NCI-H524 (cell line): ENCODE measurements at regions not wholly inside any gene's neighbourhood (a gene's known extent, or its start where the extent isn't known, plus 50 kb on each side); places are given as distances from the start of the nearest gene placed in this dataset.
"Not testable (repeated sequence)": the region's sequence is repeated elsewhere in the genome, so short reads cannot be mapped to it uniquely, and the experiment has no call there.

Experiments used
- DNase-seq, 2 experiments: peaks; one replicate each; lab custom pipeline; 2025; lab: John Stamatoyannopoulos, UW

DNA sequence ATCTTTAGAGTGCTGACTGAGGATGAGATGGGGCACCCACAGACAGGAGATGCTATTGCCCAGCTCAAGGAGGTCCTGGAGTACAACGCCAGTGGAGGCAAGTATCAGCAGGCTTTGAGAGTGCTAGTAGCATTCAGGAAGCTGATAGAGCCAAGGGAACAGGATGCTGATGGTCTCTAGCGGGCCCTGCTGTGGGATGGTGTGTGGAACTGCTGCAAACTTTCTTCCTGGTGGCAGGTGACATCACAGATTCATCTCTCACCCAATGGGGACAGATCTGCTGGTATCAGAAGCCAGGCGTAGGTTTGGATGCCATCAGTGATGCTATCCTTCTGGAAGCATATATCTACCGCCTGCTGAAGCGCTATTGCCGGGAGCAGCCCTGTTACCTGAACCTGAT lies 609.8 kb upstream of the NCAM2 start:
- DNase-seq: no peak

DNA sequence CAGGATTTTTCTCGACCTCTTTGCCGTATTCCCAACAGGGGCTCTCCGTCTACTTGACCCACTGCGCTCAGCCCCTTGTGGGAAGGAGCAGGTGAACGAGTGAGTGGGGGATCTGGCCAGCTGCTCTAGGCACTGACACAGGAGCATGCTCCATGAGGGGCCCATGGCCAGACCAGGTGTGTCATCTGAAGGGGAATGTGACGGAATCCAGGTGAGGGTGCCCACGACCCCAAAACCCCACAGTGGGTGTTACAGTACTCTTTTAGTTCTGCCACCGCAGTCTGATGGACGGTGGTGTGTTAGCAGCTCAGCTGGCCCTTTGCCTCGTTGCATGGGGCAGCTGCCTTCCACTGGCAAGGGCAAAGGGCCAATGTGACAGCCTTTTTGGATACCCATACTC lies 601.4 kb upstream of the NCAM2 start:
- no peak for DNase-seq

DNA sequence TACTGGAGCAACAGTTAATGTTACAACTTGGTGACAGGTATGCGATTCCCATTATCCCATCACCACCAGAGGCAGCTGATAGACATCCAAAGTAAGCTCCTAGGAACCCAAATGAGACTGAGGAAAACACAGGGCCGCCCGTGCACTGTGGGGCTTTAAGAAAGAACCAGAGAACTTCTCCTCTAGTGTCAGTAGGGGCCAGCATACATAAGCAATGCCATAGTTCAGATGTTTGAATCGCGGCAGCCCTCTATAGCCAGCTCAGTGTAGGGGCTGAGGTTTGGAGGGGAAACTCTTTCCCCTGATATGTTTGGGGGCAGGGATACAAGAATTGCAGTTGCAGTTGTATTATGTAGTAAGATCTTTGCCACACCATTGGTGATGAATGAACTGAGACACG lies 593.3 kb upstream of the NCAM2 start:
- DNase-seq: no peak

DNA sequence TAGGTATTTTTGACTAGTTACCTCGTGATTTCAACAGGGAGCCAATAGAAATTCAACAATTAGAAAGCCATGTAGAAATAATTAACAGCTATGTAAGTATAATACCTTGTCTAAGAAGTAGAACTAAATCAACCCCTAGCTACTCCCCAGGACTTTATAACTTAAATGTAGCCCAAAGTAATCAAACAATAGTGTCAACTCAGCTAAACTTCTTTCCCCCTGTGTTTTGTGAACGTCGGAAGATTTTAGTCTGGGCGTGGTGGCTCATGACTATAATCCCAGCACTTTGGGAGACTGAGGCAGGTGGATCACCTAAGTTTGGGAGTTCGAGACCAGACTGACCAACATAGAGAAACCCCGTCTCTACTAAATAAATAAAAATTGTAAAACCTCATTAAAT lies 579.9 kb upstream of the NCAM2 start:
- DNase-seq: no peak

DNA sequence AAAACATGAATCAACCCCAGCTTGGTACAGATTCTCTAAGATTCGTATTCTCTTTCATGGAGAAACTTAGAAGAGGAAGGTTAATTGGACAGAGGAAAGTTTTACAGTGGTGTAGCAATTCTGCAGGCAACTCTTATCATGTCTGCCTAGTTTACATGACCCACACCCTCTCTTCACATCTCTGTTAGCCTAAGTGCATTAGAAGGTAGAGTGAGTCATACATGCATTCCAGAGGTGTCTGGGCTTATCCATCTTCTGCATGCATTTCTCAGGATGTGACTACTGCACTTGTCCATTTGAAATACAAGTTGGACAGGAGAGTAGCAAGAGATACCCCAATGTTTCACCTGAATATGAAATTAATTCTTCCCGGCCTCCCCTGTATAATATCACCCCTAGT lies 578.4 kb upstream of the NCAM2 start:
- DNase-seq: no peak

DNA sequence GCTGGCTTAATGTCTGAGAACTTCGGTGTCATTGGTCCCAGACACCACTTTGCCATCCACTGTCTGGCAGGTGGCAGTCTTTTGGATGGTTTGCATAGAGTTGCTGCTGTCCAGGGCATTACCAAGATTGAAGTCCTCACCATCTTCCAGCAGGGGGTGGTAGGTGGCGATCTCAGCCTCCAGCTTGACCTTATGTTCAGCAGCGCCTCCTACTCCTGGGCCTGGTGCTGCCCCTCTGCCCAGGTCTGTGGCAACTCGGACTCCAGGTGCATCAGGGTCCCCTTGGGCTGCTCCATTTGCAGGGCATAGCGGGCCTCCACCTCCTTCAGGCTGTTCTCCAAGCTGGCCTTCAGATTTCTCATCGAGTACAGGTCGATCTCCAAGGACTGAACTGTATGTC lies 573.3 kb upstream of the NCAM2 start:
- DNase-seq: no peak

DNA sequence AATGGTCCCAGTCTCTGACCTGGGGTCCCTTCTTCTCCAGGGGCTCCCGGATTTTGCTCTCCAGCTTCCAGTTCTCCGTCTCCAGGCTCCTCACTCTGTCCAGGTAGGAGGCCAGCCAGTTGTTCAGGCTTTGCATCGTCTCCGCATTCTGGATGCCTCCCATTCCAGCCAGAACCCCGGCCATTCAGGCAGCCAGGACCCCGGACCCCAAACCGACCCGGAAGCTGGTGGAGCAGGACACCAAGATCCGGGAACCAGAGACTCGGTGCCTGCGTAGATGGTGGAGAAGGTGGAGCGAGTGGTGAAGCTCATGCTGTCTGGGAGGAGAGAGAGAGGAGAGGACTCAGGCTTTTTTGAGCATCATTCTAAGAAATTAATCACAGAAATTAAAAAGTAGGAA lies 572.4 kb upstream of the NCAM2 start:
- DNase-seq: no peak

DNA sequence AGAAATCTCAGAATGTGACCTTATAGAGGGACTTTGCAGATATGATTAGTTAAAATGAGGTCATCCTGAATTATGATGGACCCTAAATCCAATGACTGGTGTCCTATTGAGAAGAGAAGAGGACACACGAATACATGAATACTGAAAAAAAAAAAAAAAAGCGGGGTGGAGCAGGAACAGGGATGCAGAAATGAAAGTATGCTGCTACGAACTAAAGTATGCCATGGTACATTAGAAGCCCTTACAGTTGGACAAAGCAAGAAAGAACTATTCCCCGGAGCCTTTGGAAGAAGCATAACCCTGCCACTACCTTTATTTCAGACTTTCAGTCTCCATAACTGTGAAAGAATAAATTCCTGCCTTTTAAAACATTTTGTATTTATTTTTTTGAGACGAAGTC lies 557.9 kb upstream of the NCAM2 start:
- no peak for DNase-seq

DNA sequence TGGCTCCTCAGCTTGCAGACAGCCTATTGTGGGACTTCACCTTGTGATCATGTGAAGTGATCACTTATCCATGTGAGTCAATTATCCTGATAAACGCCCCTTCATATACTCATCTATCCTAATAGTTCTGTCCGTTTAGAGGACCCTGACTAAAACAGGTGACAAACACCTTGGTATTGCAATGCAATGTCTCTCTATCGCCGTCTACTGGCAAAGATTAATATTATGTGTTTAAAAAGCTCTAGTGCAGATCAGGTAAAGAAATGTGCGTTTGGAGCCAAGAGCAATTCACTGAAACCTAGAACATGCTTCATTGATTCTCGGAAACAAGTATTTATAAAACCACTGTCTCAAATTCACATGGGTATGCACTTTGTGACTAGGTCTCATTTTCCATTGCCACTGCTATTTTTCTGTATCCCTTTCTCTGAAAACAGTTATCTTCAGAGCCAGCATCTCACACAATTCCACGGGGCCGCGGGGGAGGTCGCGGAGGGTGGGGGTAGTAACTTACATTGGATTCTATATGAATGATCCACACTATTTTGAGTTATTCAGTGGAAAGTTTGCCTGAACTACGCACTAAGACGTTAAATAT lies 554.6 kb upstream of the NCAM2 start:
- DNase-seq: peak in 1 of 2 experiments; percentile 58

DNA sequence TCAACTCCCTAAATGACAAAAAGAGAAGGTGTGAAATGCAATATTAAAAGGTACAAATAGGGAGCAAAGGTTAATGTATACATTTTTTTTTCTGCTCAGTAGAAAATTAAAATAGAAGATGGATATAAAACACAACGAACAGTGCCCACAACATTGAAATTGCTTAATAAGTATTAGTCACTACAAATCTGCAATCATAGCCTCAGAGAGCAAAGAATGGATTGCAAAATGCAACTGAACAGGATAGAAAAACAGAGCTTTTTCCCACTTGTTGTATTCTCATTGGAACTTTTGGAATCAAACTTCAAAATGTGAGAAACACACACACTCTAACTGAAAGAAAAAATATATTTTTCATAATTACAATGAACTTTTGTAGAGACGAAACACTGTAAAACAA lies 552.2 kb upstream of the NCAM2 start:
- DNase-seq: no peak

DNA sequence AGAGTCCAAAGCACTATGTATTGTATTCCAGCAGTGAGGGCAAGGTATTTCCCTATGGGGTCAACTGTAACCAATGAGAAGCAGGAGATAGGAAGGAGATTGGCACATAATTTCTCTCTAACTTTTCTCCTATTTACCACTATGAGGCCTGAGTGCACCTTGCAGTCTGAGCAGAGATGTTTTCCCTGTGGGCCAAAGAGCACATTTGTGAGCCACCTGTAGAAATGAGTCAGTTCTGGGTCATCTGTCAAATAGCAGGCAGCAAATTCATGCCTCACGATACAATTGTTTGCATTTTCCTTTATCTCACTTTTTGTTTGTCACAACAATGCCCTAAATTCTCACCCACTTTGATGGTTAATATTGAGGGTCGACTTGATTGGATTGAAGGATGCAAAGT lies 547.2 kb upstream of the NCAM2 start:
- DNase-seq: no peak

DNA sequence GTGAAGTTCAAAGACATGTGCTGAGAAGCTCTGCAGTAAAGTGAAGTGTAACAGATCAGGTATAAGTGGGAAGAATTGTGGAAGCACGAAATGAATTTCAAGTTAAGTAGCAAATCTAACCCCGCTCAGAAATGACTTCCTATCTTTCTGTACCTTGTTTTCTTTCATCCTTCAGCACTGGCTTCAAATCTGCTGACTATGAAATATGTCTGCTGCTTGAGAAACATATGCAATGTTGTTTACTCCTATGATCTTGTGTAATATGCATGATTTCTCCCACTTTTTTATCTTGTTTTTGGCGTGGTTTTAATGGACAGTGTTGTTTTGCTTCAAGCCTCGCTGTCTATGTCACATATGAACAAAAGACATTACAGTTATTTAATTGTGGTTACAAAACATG lies 545.3 kb upstream of the NCAM2 start:
- DNase-seq: no peak

DNA sequence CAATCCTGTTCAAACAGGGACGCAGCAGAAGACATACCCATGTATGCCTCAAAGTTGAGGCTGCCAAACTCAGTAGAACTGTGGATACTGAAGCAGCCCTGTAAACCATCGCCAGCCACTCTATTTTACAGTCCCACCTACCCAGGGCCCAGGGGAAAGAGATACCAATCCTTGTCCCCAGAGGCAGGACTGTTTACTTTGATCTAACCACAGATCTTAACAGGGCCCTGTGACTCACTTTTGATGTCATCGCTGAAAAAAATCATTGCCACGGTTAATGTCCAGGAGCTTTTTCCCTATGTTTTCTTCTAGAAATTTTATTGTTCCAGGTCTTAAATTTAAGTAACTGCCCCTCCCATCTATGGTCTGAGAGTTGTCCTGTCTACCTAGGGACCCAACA lies 538.4 kb upstream of the NCAM2 start:
- no peak for DNase-seq

DNA sequence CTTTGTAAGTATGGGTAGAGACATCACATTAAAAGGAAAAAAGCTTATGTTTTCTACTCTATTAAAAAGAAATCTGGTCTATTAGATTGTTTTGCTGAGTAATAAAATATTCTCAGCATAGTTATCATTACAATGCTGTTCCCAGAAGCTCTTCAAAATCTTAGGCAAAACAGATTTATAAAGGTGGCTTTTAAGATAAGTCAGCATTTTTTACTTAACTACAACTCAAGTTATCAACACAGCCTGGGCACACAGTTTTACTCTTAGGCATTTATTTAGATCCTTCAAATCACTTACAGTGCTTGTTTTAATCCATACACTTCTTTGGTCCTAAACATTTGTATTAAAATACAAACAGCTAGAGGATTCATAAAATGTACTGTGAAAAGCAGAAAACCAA lies 534.8 kb upstream of the NCAM2 start:
- no peak for DNase-seq

DNA sequence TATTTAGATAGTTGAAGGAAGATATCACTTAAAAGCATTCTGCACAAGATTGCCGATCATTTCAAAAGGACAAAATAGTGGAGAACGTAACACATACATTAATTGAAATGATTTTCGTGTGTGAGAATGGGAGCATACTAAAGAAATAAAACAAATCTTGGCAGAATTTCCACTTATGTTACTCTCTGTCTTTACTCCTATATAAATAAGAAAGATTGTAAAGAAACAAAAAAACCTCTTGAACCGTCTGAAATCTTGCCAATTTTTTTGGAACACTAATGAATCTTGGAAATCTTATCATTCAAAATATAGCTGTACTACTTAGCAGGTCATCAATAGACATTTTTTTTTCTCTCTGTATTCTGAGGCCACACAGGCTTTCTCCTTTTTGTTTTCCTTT lies 528.8 kb upstream of the NCAM2 start:
- DNase-seq: no peak

DNA sequence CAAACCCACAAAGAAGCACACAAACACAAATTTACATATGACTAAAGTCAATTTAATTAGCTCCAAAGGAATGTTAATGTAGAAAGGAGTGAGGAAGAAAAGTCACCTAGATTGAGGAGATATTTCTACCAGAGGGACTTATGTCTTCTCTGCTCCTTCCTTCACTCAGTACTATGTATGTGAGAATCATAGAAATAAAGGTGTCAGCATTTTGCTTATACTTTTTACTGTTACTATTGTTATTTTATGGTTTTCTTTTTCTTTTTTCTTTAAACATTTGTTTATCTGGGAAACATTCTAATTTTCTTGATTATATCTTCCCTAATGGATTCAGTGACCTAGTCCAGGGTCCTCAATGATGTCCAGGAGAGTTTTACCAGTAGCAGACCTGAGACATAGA lies 511.9 kb upstream of the NCAM2 start:
- DNase-seq: no peak

DNA sequence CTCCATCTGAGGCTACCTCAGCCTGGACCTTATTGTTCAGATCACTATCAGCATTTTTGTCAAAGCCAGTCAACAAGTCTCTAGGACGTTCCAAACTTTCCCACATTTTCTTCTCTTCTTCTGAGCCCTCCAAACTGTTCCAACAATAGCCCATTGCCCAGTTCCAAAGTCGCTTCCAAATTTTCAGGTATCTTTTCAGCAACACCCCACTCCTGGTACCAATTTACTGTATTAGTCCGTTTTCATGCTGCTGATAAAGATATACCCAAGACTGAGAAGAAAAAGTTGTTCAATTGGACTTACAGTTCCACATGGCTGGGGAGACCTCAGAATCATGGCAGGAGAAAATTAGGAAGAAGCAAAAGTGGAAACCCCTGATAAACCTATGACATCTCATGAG lies 495.3 kb upstream of the NCAM2 start:
- not testable (repeated sequence) for DNase-seq

DNA sequence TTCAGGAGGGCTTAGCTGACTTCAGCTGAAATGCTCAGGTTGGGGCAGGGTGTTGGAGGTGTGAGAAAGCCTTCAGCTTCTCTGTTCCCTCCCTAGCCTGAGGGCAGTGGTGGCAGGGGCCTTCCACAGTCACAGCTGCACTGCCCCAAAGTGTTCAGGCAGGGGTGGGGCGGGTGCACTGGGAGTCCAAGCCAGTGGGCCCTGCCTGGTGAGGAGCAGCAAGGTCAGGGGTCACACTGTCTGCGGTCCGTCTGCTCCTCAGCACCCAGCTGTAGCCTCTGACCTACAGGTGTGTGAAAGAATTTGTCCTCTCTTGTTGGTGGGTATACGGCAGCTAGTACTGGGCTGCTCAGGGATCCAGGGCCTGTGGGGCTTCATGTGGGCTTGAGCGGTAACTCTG lies 490.4 kb upstream of the NCAM2 start:
- DNase-seq: no peak

DNA sequence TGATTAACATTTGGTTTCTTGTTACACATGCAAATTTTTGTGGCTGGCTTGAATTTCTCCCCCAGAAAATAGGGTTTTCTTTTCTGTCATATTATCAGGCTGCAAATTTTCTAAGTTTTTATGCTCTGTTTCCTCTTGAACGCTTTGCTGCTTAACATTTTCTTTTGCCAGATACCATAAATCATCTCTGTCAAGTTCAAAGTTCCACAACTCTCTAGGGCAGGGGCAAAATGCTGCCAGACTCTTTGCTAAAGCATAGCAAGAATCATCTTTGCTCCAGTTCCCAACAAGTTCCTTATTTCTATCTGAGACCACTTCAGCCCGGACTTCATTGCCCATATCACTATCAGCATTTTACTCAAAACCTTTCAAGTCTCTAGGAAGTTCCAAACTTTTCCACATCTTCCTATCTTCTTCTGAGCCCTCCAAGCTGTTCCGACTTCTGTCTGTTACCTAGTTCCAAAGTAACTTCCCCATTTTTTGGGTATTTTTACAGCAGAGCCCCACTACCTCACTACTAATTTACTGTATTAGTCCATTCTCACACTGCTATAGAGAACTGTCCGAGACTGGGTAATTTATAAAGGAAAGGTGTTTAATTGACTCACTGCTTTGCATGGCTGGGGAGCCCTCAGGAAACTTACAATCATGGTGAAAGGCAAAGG lies 486.9 kb upstream of the NCAM2 start:
- no peak for DNase-seq

DNA sequence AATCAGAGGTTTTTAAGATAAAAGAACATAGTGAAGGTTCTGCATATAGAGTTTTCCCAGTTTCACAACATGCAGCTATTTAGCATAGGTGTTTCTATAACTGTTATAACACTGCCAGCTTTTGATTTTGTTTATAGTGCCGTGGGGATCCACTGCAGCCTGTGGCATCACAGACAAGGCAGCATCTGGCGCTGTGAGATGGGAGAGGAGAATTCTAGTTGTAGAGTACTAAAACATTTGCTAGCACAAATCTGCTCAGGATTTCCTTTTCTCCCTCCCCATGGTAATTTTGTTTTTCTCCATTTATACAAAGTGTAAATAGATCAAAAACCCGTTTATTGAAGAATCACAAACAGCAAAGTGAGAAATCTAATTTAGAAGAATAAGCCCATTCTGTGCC lies 482.8 kb upstream of the NCAM2 start:
- DNase-seq: no peak

DNA sequence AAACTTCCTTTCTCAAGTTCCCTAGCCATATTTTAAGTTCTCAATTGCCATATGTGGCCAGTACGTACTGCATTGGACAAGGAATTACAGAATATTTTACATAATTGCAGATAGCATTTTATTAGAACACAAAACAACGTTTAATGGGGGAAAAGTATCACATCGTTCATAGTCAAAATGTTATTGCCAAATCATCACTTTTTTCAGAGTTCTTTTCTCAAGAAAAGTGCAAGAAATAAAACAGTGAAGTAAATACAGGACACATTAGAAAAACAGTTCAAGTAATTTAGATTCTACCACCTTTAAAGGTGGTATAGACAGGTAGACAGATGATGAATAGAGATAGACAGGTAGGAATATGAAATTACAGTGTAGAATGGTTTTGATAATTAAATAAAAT lies 479.1 kb upstream of the NCAM2 start:
- DNase-seq: no peak

DNA sequence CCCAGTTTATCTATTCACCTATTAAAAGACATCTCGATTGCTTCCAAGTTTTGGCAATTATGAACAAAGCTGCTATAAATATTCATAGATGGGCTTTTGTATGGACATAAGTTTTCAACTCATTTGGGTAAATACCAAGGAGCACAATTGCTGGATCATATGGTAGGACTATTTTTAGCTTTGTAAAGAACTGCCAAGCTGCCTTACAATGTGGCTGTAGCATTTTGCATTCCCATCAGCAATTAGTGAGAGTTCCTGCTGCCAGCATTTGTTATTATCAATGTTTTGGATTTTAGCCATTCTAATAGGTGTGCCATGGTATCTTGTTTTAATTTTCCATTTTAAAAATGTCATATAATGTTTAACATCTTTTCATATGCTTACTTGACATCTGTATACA lies 475.6 kb upstream of the NCAM2 start:
- no peak for DNase-seq

DNA sequence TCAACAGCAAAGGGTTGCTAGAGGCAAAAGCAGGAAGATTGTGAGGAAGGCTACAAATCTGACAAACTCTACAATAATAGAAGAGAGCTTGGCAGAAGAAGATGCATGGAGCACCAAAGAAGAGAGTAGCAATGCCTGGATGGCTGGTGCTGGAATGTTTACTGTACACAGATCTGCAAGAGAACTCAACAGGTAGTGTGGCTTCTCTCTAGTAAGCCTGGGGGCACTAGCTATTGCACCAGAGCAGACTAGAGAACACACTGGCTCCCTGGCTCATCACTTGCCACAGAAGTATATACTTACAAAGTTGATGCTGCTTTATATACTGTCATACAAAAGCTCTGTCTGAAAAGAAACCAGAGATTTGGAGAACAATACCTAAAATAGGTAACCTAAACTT lies 475.0 kb upstream of the NCAM2 start:
- no peak for DNase-seq

DNA sequence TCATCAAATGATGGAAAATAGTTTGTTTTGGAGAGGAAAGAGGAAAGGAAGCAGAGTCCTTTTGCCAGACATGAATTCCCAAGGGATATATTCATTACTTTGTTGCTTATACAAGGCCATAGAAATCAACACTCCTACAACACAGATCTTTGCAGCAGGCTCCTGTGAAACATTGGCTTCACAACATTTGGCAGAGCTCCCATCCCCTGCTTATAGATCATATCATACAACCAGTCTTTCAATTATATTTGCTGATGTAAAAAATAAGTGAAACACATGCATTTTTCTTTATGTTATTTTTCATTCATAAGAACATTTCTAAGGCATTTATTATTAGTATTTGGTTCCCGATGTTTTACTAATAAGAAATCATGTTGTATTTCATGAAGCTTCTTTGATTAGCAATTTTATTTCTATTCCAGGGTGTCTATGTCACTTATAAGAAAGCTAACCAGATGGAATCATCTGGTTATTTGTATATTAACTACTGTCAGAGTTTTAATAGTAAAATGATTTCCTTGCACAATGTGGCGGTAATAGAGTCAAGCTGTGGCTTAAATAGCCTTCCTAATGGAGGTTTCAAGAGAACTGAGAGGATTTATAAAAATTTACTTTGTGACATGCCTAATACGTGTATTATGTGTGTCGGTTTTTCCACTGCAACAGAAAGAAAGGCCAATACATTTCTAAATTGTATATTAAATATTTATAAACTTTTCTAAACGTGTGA lies 470.3 kb upstream of the NCAM2 start:
- no peak for DNase-seq
